ENCODE measurements at regions not wholly inside any gene's neighbourhood (a gene's known extent, or its start where the extent isn't known, plus 50 kb on each side); places are given as distances from the start of the nearest gene placed in this dataset.

DNA sequence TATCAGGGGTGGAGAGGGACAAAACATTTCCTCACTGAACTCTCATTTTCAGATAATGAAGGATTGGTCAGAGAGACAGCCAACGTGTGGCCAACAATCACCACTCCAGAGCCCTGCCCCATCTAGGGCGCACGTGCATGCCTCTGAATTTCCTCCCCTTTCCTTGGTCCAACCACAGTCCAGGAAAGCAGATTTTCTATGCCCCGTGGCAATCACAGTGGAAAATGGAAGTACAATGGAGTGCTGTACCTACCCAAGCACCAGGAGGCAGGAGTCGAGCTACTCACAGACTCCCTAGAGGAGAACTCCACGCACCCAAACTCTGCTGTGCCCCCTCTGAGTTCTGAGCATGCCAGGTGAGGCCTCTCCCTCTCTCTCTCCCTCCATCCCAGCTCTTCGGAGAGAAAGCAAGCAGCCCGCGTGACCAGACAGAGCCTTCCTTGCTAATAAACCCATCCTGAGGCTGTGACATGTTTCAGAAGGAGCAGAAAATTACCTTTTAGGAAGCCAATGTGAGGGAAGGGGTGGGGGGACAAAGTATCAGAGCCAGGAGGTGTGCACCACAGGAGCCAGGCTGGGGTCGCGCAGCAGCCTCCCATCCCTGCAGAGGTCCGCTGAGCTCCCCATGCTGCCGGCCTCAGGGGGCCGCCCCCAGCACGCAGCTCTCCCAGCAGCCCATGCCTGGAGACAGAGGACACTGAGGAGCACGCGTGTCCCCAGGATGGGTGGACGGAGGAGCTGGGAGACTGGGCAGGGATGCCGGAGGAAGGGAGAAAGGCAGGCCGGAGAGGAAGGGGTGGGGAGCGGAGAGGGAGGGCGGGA, 73.4 kb downstream of the PITPNM2 start:
- no peak for DNase-seq

GRCh38 chr12:123076604-123077297, 74.1 kb downstream of the PITPNM2 start:
- no peak for DNase-seq

DNA sequence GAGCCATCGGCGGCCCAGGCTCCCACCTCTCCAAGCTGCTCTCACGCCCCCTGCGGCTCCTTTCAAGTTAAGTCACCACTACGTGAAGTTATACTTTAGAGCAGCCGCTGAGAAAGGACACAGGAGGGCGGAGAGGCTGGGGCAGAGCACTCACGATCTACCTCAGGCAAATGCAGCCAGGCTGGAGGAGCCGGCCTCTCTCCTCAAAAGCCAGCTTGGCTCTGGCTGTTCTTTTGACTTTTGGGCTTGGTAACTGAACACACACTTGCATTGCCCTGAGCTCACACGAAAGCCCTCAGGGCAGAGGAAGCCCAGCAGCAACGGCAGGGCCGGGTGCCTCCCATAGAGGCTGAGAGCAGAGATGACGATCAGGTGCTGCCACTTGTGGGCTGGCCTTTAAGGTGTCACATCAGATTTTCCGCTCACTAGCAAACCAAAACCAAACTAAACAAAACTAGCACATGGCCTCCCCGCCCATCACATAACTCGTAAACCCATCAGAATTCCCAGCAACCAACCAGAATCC, 75.2 kb downstream of the PITPNM2 start:
- no peak for DNase-seq

DNA sequence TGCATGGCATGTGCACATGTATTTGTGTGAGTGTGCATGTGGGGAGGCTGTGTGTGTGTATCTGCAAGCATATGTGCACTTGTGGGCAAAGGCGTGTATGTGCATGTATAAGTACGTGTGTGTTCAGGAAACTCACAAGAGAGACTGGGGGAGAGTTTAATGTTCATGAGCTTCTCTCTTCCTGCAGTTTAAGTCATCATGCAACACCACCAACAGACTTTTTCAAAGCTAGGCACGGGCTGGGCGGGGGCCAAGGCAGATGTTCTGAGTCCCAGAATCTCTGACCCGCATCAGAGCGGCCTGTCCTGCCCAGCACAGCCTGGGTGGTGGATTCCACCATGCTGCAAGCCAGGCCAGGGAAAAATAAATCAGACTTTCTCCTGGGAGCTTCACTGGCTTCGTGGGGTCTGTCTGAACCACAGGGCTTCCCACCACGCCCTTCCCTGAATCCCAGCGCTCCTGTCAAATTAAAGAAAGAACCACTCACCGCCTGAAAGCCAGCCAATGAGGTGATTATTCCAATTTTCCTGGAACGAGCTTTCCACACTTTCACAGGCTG, 75.7 kb downstream of the PITPNM2 start:
- no peak for DNase-seq

DNA sequence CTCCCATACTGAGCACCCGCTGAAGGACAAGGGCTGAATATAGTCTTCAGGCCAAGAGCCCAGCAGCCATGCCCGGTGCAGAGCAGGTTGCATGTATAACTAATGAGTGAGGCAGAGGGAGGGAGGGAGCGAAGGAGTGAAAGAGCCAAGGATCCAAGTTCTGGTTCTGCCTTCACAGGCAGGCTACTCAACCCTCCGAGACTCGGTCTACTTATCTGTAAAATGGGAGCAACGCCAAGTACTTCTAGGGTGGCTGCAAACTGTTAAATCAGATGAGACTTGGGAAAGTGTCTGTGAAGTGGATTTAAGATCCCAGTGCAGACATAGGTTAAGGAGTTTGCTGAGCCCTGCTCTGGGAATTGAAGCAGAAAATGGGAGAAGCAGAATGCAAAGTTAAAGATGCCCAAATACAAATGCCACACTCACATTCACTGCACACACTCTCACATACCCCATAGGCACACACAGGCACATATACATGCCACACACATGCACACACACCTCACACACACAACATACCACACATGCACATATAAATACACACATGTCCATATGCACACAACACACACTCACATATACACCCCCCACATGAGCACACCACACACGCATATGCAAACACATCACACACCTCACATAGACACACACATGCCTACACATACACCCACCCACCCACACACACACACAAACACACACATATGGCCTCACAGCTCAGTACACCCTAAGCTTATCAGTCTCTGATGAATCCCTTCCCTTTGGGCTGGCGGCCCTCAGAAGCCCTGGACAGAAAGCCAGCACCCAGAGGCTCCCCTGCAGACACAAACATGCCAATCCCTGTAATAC, 76.7 kb downstream of the PITPNM2 start:
- DNase-seq, result no peak

- DNase-seq, result no peak
Observed at GRCh38 chr12:123073292-123073691, 77.6 kb downstream of the PITPNM2 start.

DNA sequence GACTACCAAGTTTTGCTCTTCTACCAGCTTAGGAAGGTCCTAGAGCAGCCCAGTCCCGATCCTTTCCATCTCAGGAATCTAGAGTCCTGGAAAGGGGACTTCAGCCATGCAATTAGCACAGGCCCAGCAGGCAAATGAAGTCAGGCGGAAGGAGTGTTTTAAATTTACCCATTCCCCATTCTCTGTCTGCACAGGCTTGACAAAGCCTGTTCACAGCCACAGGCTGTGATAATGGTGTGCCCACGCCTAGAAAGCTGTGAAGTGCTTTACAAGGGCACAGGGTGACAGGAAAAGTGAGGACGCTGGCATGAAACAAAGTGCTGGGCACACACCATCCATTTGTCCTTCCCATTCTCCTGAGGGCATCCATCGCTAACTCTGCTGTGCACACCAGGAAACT, 79.0 kb downstream of the PITPNM2 start:
- DNase-seq, result no peak

DNA sequence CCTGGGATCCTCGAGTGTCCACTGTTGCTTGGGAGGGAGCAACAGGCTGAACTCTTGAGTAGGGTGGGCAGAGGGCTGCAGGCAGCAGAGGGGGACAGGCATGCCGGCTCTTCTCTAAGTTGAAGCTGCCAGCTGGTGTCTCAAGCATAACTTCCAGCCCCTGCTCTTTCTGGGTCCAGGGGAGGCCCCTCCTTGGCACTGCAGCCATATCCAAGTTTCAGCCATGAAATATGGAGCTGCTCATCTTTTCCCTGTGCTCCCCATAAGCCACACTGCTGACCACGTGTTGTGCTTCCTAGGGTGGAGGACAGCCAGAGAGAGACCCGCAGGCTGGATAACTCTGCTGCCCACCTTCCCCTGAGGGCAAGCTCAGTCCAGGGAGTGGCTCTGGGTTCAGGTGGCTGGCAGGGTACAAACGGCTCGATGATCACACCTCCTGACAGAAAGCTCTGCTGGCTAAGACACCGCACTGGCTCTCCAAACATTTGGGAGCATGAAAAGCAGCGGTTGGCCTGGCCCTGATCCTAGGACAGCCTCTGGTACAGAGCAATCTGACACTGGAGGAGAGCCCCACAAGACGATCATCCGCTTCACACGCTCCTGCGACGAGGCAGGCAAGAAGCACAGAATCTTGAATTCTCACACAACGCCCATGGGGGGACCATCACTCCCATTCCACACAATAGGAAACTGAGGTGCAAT, 79.6 kb downstream of the PITPNM2 start:
- DNase-seq, result no peak

DNA sequence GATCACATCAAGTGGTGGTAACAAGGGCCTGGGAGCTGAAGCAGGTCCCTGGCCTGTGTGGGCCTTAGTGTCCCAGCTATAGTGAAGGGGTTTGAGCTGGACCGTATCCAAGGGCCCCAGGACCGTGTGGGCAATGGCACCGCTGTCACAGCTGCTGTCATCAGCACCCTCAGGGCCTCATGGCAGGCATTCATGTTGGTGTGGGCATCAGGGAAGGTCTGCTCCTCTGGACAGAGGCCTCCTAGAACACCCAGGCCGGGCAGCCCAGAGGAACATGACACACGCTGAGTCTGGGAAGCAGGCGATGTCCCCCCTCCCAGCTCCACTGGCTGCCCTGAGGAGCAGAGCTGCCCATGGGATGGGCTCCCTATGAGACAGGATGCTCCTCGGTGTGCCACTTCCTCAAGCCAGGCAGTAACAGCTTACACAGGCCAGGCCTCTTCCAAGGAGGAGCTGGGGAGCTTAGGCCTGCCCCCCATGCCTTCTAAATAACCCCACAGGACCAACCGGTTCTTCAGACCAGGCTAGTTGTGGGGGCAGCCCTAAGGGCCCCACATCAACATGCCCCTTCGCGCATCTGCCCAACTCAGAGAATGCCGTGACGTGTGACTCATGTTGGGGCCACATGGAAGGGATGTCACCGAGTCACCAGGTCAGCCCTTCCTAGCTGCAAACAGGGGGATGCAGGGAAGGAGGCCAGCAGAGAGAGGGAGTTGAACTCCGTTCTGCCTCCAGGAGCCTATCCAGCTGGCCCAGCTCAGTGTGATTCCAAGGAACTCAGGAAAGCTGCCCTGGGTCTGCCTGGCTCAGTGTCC, 80.4 kb downstream of the PITPNM2 start:
- no peak for DNase-seq

DNA sequence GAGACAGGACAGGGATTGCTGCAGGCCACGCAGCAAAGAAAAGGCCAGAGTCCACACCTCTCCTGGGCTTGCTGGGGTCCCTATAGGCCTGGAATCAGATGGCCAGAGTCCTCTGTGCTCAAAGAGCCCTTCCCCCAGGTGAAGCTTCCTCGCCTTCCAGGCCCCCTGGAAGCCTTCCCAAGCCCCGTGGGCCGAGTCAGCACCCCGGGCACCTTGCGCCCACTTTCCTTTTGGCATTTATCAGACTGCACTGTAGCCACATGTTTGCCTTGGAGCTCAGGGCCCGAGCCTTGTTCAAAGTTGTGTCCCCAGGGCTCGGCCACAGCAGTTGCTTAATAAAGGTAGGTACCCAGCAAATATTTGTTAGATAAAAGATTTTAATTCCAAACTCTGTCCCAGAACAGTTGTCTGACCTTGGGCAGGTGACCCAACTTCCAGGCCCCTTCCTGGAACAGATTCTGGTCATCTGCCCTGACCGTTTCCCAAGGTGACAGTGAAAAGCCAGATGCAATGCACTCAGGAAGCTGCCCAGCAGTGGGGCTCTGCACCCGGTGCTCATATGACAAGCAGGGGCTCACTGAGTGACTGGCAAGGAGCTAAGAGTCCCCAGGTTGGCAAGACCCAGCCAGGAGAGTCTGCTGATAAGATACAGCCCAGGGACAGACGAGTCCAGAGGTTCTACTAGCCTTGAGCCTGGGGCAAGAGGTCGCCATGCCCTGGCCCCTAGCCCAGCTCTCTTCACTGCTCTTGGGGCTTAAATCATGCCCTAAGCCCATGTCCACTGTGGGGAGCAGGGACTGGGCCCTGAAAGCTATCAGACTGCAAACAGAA, 81.2 kb downstream of the PITPNM2 start:
- no peak for DNase-seq

DNA sequence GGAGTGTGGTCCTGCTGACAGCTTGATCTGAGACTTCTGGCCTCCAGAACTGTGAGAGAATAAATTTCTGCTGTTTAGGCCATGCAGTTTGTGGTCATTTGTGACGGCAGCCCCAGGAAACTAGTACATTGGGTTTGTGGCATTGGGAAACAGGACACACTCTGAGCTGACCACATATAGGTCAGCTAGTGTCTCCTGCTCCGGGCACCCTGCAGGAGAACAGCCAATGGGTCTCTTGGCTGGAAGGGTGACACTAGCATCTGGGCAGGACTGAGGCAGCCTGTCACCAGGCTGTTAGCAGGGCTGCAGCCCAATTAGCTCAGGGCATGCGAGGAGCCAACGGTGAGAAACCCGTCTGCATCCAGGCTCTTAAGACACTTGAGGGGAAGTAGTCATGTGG, 83.2 kb downstream of the PITPNM2 start:
- no peak for DNase-seq

- DNase-seq, result no peak
Observed at GRCh38 chr12:123066384-123066710, 84.5 kb downstream of the PITPNM2 start.

GRCh38 chr12:123065676-123066383, 85.1 kb downstream of the PITPNM2 start:
- no peak for DNase-seq

DNA sequence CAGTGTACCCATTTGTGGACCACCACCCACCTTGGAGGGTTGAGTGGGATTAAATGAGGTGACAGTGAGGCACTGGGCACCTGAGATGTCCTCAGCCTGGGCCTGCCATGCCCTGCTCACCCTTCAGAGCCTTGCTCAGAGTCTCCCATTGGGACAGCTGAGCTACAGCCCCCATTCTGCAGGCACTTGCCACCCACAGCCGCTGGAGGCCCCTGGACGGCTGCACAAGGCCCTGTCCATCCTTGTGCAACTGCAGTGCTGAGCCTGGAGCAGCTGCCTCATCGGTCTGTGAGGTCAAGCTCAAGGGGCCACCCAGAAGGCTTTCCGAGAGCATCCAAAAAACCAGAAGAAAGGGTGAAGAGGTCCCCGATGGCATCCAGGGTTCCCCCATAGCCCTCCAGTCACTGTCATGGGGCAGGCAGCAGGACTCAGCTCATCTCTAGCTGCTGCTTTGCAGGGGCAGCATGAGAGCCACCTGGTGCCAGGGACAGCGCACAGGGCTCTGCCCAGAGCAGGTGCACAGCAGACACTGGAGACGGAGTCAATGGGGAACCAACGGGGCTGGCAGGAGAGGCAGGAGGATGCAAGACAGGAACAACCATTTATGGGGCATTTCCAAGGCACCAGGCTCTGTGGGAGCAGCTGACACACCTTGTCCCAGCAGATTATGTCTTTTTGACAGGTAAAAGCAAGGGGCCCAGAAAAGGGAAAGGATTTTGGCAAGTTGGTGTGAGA, 84.6 kb downstream of the ARL6IP4 start:
- no peak for DNase-seq

- DNase-seq, result no peak
Observed at GRCh38 chr12:123064366-123064765, 83.9 kb downstream of the ARL6IP4 start.

DNA sequence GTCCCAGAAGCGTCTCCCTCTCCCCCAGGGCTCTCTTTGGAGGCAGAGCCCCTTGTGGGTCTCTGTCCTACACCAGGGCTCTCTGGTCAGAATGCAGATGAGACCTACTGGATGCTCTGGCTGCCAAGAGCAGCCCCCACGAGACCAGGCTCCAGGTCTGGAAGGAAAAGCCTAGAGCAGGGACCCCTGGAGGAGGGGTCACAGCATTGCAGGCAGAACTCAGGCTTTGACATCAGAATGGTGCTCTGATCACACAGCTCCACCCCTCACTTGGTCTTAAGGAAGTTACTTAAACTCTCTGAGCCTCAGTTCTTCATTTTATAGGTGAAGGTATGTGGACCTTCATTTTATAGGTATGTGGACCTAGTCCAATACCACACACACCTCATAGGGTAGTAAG, 83.1 kb downstream of the ARL6IP4 start:
- DNase-seq, result no peak

- no peak for DNase-seq
Observed at GRCh38 chr12:123062681-123063486, 82.4 kb downstream of the ARL6IP4 start.
